NT2/D1 (cell line): ENCODE measurements at regions not wholly inside any gene's neighbourhood (a gene's known extent, or its start where the extent isn't known, plus 50 kb on each side); places are given as distances from the start of the nearest gene placed in this dataset.
"Not testable (repeated sequence)": the region's sequence is repeated elsewhere in the genome, so short reads cannot be mapped to it uniquely, and the experiment has no call there.

ENCODE experiments used
- DNase-seq: peaks from one replicate; pipeline ENCODE4 v3.0.0-alpha.2; 2011; ENCODE audit warnings: low read depth, low spot score
- H3K27me3 ChIP-seq: 2 replicates; pipeline ENCODE4 v1.6.0; 2011; ENCODE audit warnings: mild to moderate bottlenecking; ENCODE audit not compliant: insufficient read length, insufficient read depth
- H3K36me3 ChIP-seq: 2 replicates; pipeline ENCODE4 v1.6.1; 2011; ENCODE audit warnings: mild to moderate bottlenecking, low read length, mixed read lengths; ENCODE audit not compliant: insufficient read depth, insufficient read length
- H3K4me1 ChIP-seq: 2 replicates; pipeline ENCODE4 v1.5.1; 2011; ENCODE audit not compliant: insufficient read depth, insufficient read length
- H3K4me3 ChIP-seq: 2 replicates; pipeline ENCODE4 v1.5.1; 2011; ENCODE audit warnings: low read depth; ENCODE audit not compliant: insufficient read length
- H3K9ac ChIP-seq: 2 replicates; pipeline ENCODE4 v1.6.0; 2011; ENCODE audit warnings: low read depth; ENCODE audit not compliant: insufficient read length
- H3K9me3 ChIP-seq: 2 replicates; pipeline ENCODE4 v1.5.1; 2011; ENCODE audit warnings: mild to moderate bottlenecking, low read length; ENCODE audit not compliant: insufficient read depth
- SUZ12 ChIP-seq: IDR thresholded peaks from 2 replicates; pipeline ENCODE4 v1.6.1; 2011; ENCODE audit not compliant: insufficient read length, insufficient read depth; ENCODE audit errors: extremely low read depth
- YY1 ChIP-seq: IDR thresholded peaks from 2 replicates; pipeline ENCODE4 v1.6.1; 2011; ENCODE audit not compliant: insufficient read length, insufficient read depth
- ZNF274 ChIP-seq: IDR thresholded peaks from 2 replicates; pipeline ENCODE4 v1.6.1; 2011; ENCODE audit warnings: mild to moderate bottlenecking, low read depth, low read length

DNA sequence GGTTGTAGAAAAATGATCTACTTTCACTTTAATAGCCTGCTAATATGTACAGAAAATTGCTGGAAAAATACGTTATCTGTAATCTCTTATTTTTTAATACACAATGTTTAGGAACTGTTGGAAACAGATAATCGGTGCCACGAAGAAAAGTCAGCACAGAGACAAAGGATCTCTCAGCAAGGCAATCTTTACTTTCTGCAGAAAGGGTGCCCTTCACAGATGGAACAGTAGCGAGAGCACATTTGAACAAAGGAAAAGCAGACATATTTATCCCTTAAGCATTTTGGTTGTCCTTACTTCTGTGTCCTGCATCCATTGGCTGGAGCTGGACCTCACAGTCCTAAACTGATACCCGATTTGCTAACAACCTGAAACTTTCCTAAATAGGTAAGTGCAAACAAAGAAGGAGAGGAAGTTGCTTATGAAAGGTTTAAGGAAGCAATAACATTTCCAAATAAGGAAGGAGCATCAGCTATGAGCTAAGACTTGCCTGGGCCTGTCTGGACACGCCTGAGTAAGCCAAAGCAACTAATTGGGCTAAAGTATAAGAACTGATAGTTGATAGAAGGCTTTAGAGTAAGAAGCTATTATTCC is 640.0 kb downstream of the SH2D4B start:
- Histone ChIP-seq H3K9ac (no peak overlapping the region), H3K27me3 (no peaks in the 10 kb centered on the region), H3K36me3 (no peaks in the 10 kb centered on the region), H3K4me3 (no peak overlapping the region), H3K4me1 (no peaks in the 10 kb centered on the region), H3K9me3 (peaks cover 24% of the 10 kb centered on the region)
- no peak for DNase-seq
- no peak for TF ChIP-seq YY1
- no peak for TF ChIP-seq SUZ12
- no peak for TF ChIP-seq ZNF274

DNA sequence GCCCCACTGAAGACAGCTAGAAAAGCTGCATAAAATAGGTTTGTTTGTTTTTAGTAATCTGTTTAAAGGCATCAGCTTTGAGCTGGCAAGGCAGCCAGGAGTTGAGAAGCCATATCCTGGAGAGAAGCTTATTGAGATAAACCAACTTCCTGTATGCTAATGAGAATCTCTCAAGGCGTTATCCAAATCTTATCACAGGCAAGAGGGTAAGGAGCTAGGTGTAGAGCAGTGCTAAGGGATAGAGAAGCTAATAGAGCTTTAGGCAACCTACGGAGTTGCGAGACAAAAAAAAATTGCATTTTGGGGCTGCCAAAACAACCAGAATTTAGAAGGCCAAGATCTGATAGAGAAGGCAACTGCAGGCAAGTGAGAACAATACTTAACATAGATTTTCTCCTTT is 641.6 kb downstream of the SH2D4B start:
- TF ChIP-seq YY1 (no peak), ZNF274 (no peak), SUZ12 (no peak)
- H3K36me3 ChIP-seq: no peaks in the 10 kb centered on the region
- peaks cover 24% of the 10 kb centered on the region for H3K9me3 ChIP-seq
- H3K9ac ChIP-seq: no peak overlapping the region
- H3K27me3 ChIP-seq: no peaks in the 10 kb centered on the region
- no peak for DNase-seq
- no peaks in the 10 kb centered on the region for H3K4me1 ChIP-seq
- H3K4me3 ChIP-seq: no peak overlapping the region

DNA sequence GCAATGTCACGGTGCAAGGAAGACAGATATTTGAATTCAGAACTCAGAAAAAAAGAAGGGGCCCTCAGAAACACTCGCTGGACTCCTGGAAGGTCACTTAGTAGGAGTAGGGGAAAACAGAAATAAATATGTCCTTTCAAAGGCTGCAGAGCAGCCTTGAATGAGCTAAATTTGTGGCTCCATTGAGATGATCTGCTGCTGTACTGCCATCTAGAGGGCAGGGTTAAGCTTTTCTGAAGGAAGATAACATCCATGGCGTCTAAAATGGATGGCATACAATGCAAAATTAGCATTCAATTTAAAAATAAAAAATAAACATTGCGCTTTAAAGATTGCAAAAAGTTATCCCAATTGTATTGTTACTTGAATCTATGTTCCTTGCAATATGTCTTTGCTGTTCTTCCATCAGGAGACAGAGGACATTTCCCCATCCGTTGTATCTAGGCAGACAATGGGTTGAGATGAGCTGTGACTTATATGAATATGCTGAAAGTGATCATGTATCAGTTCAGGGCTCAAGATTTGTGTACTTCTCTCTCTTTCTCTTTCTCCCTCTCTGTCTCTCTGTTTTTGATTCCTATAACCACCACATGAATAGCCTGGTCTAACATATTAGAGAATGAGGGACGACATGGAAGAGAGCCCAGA is 642.2 kb downstream of the SH2D4B start:
- H3K27me3 ChIP-seq: no peaks in the 10 kb centered on the region
- H3K4me3 ChIP-seq: no peak overlapping the region
- H3K36me3 ChIP-seq: no peaks in the 10 kb centered on the region
- H3K4me1 ChIP-seq: no peaks in the 10 kb centered on the region
- H3K9ac ChIP-seq: no peak overlapping the region
- TF ChIP-seq YY1 (no peak), SUZ12 (no peak), ZNF274 (no peak)
- H3K9me3 ChIP-seq: peaks cover 24% of the 10 kb centered on the region
- DNase-seq: peak; percentile 5

DNA sequence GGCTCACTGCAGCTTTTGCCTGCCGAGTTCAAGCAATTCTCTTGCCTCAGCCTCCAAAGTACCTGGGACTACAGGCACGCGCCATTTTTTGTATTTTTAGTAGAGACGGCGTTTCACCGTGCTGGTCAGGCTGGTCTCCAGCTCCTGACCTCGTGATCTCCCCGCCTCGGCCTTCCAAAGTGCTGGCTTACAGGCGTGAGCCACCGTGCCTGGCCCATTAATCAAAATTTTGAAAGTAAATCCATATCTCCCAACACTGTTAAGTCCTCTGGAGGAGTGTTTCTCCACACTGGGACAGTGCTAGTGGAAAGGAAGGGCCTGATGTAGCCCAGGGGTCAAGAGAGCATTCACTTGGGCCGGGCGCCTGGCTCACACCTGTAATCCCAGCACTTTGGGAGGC is 644.6 kb downstream of the SH2D4B start:
- no peak for TF ChIP-seq YY1
- no peak for TF ChIP-seq SUZ12
- TF ChIP-seq ZNF274: no peak
- Histone ChIP-seq H3K9ac (no peak overlapping the region), H3K4me3 (no peak overlapping the region), H3K27me3 (no peaks in the 10 kb centered on the region), H3K9me3 (peaks cover 17% of the 10 kb centered on the region), H3K4me1 (no peaks in the 10 kb centered on the region), H3K36me3 (no peaks in the 10 kb centered on the region)
- no peak for DNase-seq

DNA sequence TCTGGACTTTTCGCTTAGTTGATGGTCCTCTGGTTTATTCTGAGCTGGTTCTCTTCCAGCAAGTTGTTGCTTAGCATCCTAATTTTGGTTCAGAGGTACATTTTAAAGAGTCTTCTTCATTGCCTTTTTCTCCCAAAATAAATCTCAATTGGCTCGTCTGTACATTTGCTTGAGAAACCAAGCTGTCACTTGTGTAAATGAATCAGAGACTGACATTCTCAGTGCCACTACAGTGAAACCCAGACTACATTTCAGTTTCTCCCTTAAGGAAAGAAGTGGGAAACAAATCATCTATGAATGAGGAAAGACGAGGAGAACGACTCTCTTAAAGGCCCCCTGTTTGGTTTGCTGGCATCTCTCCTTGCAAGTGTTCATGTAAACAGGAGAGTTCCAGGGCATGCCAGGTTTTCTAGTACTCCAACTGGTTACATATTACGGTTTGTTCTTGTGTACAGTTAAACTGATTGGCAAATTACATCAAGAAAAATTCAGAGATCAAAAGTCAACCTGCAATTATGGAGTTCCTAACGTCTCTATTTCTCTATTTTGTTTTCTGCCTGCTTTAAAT is 654.6 kb downstream of the SH2D4B start:
- TF ChIP-seq YY1 (no peak), ZNF274 (no peak), SUZ12 (no peak)
- H3K4me3 ChIP-seq: no peak overlapping the region
- H3K36me3 ChIP-seq: no peaks in the 10 kb centered on the region
- no peak for DNase-seq
- H3K9ac ChIP-seq: no peak overlapping the region
- H3K27me3 ChIP-seq: no peaks in the 10 kb centered on the region
- H3K4me1 ChIP-seq: no peaks in the 10 kb centered on the region
- H3K9me3 ChIP-seq: no peaks in the 10 kb centered on the region

DNA sequence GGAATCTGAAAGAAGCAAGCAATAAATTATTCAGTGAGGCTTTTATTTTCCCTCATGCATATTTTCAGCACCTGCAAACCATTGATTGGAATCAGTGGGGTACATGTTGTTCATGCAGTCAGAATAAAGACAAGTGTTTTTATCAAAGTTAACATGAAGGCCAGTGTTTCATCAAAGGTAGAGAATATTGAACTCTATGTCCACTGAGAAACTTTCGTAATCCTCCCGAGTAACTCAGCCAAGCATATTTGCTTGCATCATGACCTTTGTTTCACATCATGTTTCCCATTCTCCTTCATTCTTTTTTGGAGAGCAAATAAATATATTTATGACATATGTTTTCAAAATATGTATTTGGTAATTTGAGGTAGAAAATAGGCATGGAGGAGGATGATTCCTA is 663.1 kb downstream of the SH2D4B start:
- no peak overlapping the region for H3K4me3 ChIP-seq
- H3K36me3 ChIP-seq: no peaks in the 10 kb centered on the region
- H3K9me3 ChIP-seq: no peaks in the 10 kb centered on the region
- no peak for DNase-seq
- no peak overlapping the region for H3K9ac ChIP-seq
- TF ChIP-seq ZNF274 (no peak), SUZ12 (no peak), YY1 (no peak)
- no peaks in the 10 kb centered on the region for H3K27me3 ChIP-seq
- no peaks in the 10 kb centered on the region for H3K4me1 ChIP-seq

DNA sequence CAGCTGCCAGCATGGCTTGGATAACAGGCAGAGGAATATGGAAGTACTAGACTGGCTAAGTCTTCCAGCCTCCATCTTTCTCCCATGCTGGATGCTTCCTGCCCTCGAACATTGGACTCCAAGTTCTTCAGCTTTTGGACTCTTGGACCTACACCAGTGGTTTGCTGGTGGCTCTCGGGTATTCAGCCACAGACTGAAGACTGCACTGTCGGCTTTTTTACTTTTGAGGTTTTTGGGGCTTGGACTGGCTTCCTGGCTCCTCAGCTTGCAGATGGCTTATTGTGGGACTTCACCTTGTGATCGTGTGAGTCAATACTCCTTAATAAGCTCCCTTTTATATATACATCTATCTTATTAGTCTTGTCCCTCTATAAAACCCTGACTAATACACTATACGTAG is 667.6 kb upstream of the NRG3 start:
- H3K9me3 ChIP-seq, H3K4me1 ChIP-seq, H3K36me3 ChIP-seq, DNase-seq, H3K27me3 ChIP-seq, H3K4me3 ChIP-seq, H3K9ac ChIP-seq: not testable (repeated sequence)
